KOPT-K1 (cell line): ENCODE measurements at regions not wholly inside any gene's neighbourhood (a gene's known extent, or its start where the extent isn't known, plus 50 kb on each side); places are given as distances from the start of the nearest gene placed in this dataset.
"Not testable (repeated sequence)": the region's sequence is repeated elsewhere in the genome, so short reads cannot be mapped to it uniquely, and the experiment has no call there.

Source experiments
- H3K27ac ChIP-seq: fragments of 200-600 bp; sonication (generic); 2 replicates; pipeline ENCODE4 v1.5.1; 2016; ENCODE audit warnings: antibody characterized with exemption, mild to moderate bottlenecking, low read depth, low read length; ENCODE audit not compliant: poor library complexity, severe bottlenecking
- H3K36me3 ChIP-seq: fragments of 200-600 bp; sonication (generic); 2 replicates; pipeline ENCODE4 v1.5.1; 2017; ENCODE audit warnings: antibody characterized with exemption, mild to moderate bottlenecking, low read length, moderate library complexity; ENCODE audit not compliant: insufficient read depth
- H3K9me3 ChIP-seq: fragments of 200-600 bp; sonication (generic); 2 replicates; pipeline ENCODE4 v1.5.1; 2017; ENCODE audit warnings: antibody characterized with exemption, low read length, mild to moderate bottlenecking; ENCODE audit not compliant: insufficient read depth, poor library complexity, severe bottlenecking

GRCh38 chr4:124066595-124066994 is 645.9 kb downstream of the ANKRD50 start:
- H3K36me3 ChIP-seq = no peaks in the 10 kb centered on the region
- H3K27ac ChIP-seq = no peak overlapping the region
- H3K9me3 ChIP-seq = peaks cover 16% of the 10 kb centered on the region

GRCh38 chr4:124067046-124067445 is 645.5 kb downstream of the ANKRD50 start:
- H3K36me3 ChIP-seq = no peaks in the 10 kb centered on the region
- H3K27ac ChIP-seq = no peak overlapping the region
- peaks cover 18% of the 10 kb centered on the region for H3K9me3 ChIP-seq

GRCh38 chr4:124070688-124071484 is 641.6 kb downstream of the ANKRD50 start:
- peaks cover 20% of the 10 kb centered on the region for H3K9me3 ChIP-seq
- no peaks in the 10 kb centered on the region for H3K36me3 ChIP-seq
- H3K27ac ChIP-seq = no peak overlapping the region

GRCh38 chr4:124075276-124075675 is 637.3 kb downstream of the ANKRD50 start:
- H3K9me3 ChIP-seq = peaks cover 16% of the 10 kb centered on the region
- not testable (repeated sequence) for H3K27ac ChIP-seq

GRCh38 chr4:124079174-124079780 is 633.3 kb downstream of the ANKRD50 start:
- H3K36me3 ChIP-seq = no peaks in the 10 kb centered on the region
- no peak overlapping the region for H3K27ac ChIP-seq
- peaks cover 4% of the 10 kb centered on the region for H3K9me3 ChIP-seq

More at GRCh38 chr4:124075276-124075675, 637.3 kb downstream of the ANKRD50 start:
- not testable (repeated sequence) for H3K36me3 ChIP-seq

GRCh38 chr4:124083711-124084110 is 628.8 kb downstream of the ANKRD50 start:
- Histone ChIP-seq H3K27ac (no peak overlapping the region), H3K36me3 (no peaks in the 10 kb centered on the region), H3K9me3 (peaks cover 4% of the 10 kb centered on the region)

- Histone ChIP-seq H3K27ac (no peak overlapping the region), H3K9me3 (no peaks in the 10 kb centered on the region), H3K36me3 (no peaks in the 10 kb centered on the region)
Measured at GRCh38 chr4:124085561-124086180, 626.9 kb downstream of the ANKRD50 start.

GRCh38 chr4:124090021-124090420 is 622.5 kb downstream of the ANKRD50 start:
- no peaks in the 10 kb centered on the region for H3K9me3 ChIP-seq
- H3K36me3 ChIP-seq = no peaks in the 10 kb centered on the region
- no peak overlapping the region for H3K27ac ChIP-seq

GRCh38 chr4:124092101-124092500 is 620.4 kb downstream of the ANKRD50 start:
- Histone ChIP-seq H3K27ac (no peak overlapping the region), H3K36me3 (no peaks in the 10 kb centered on the region)

GRCh38 chr4:124092541-124092984 is 620.0 kb downstream of the ANKRD50 start:
- no peaks in the 10 kb centered on the region for H3K36me3 ChIP-seq
- no peak overlapping the region for H3K27ac ChIP-seq
- no peaks in the 10 kb centered on the region for H3K9me3 ChIP-seq

More at GRCh38 chr4:124092101-124092500, 620.4 kb downstream of the ANKRD50 start:
- no peaks in the 10 kb centered on the region for H3K9me3 ChIP-seq

GRCh38 chr4:124095621-124096020 is 616.9 kb downstream of the ANKRD50 start:
- Histone ChIP-seq H3K9me3 (no peaks in the 10 kb centered on the region), H3K27ac (no peak overlapping the region), H3K36me3 (no peaks in the 10 kb centered on the region)

GRCh38 chr4:124096290-124096689 is 616.2 kb downstream of the ANKRD50 start:
- Histone ChIP-seq H3K9me3 (no peaks in the 10 kb centered on the region), H3K27ac (no peak overlapping the region)

GRCh38 chr4:124097447-124097846 is 615.1 kb downstream of the ANKRD50 start:
- no peak overlapping the region for H3K27ac ChIP-seq
- no peaks in the 10 kb centered on the region for H3K36me3 ChIP-seq
- H3K9me3 ChIP-seq = no peaks in the 10 kb centered on the region

More at GRCh38 chr4:124096290-124096689, 616.2 kb downstream of the ANKRD50 start:
- H3K36me3 ChIP-seq = no peaks in the 10 kb centered on the region

- Histone ChIP-seq H3K36me3 (no peaks in the 10 kb centered on the region), H3K9me3 (no peaks in the 10 kb centered on the region), H3K27ac (no peak overlapping the region)
Measured at GRCh38 chr4:124104101-124104500, 608.4 kb downstream of the ANKRD50 start.

GRCh38 chr4:124104628-124105027 is 607.9 kb downstream of the ANKRD50 start:
- Histone ChIP-seq H3K36me3 (no peaks in the 10 kb centered on the region), H3K27ac (no peak overlapping the region), H3K9me3 (no peaks in the 10 kb centered on the region)
